PC-3 (cell line): ENCODE measurements at regions not wholly inside any gene's neighbourhood (a gene's known extent, or its start where the extent isn't known, plus 50 kb on each side); places are given as distances from the start of the nearest gene placed in this dataset.
A peak's percentile ranks its signal among the peaks of the same experiment; 100 is the strongest.
"Not testable (repeated sequence)": the region's sequence is repeated elsewhere in the genome, so short reads cannot be mapped to it uniquely, and the experiment has no call there.

Experiments
- ATAC-seq: fragments of 200-7000 bp; cut with Tn5 transposase; 2 replicates; pipeline ENCODE4 v1.9.1; 2020; ENCODE audit warnings: mild to moderate bottlenecking, moderate library complexity
- BruUV-seq: library from RNA; stranded (reverse); fragments of 400-500 nt; replicated peaks from 2 replicates; lab custom pipeline; 2021; lab: Mats Ljungman, UMichigan
- CTCF ChIA-PET: fragments of 300-600 bp; sonication (Branson Sonifier 250); formaldehyde crosslinking; loops from one replicate; lab custom pipeline; 2022; ENCODE audit warnings: antibody characterized with exemption; lab: Charles Lee
- POLR2A ChIA-PET: fragments of 300-600 bp; sonication (Branson Sonifier 250); formaldehyde crosslinking; loops from one replicate; lab custom pipeline; 2022; ENCODE audit warnings: antibody characterized with exemption; ENCODE audit not compliant: unreplicated experiment; lab: Charles Lee
- DNase-seq: peaks from one replicate; pipeline ENCODE4 v3.0.0-alpha.2; 2015
- H2AFZ ChIP-seq: fragments of 300-600 bp; sonication (generic); 2 replicates; pipeline ENCODE4 v1.6.0; 2016; ENCODE audit warnings: antibody characterized with exemption, low read length
- H3F3A ChIP-seq: fragments of 300-600 bp; sonication (generic); one replicate; pipeline ENCODE4 v1.6.0; 2017; ENCODE audit warnings: antibody characterized with exemption, low read length, control low read depth, mild to moderate bottlenecking; ENCODE audit not compliant: unreplicated experiment
- H3K27ac ChIP-seq: fragments of 300-600 bp; sonication (generic); 2 replicates; pipeline ENCODE4 v1.5.1; 2016; ENCODE audit warnings: mild to moderate bottlenecking, low read length
- H3K27me3 ChIP-seq: fragments of 300-600 bp; sonication (generic); 2 replicates; pipeline ENCODE4 v1.6.1; 2016; ENCODE audit warnings: low read length, mixed read lengths
- H3K36me3 ChIP-seq: fragments of 300-600 bp; sonication (generic); 2 replicates; pipeline ENCODE4 v1.6.1; 2016; ENCODE audit warnings: low read depth, mixed run types, low read length, mixed read lengths
- H3K4me1 ChIP-seq: fragments of 300-600 bp; sonication (generic); 2 replicates; pipeline ENCODE4 v1.5.1; 2016; ENCODE audit warnings: low read length; ENCODE audit not compliant: insufficient read depth
- H3K4me2 ChIP-seq: fragments of 300-600 bp; sonication (generic); 2 replicates; pipeline ENCODE4 v1.6.0; 2016; ENCODE audit warnings: low read length
- H3K4me3 ChIP-seq: fragments of 300-600 bp; sonication (generic); 2 replicates; pipeline ENCODE4 v1.5.1; 2016; ENCODE audit warnings: mild to moderate bottlenecking, low read length, mixed read lengths
- H3K79me2 ChIP-seq: fragments of 300-600 bp; sonication (generic); 2 replicates; pipeline ENCODE4 v1.6.1; 2017; ENCODE audit warnings: low read length, mixed read lengths
- H3K9ac ChIP-seq: fragments of 300-600 bp; sonication (generic); 2 replicates; pipeline ENCODE4 v1.6.0; 2016; ENCODE audit warnings: mild to moderate bottlenecking, low read length
- H3K9me2 ChIP-seq: fragments of 300-600 bp; sonication (generic); replicated peaks from 2 replicates; pipeline ENCODE4 v1.6.1; 2016; ENCODE audit warnings: mixed run types, low read length, mixed read lengths
- H3K9me3 ChIP-seq: fragments of 300-600 bp; sonication (generic); 2 replicates; pipeline ENCODE4 v1.6.1; 2016; ENCODE audit warnings: low read length, mixed read lengths
- H4K20me1 ChIP-seq: fragments of 300-600 bp; sonication (generic); 2 replicates; pipeline ENCODE4 v1.6.1; 2016; ENCODE audit warnings: low read length, mixed read lengths
- EZH2 ChIP-seq: fragments of 300-600 bp; sonication (generic); IDR thresholded peaks from one replicate; pipeline ENCODE4 v1.6.1; 2017; ENCODE audit warnings: antibody characterized with exemption, mild to moderate bottlenecking, low read length; ENCODE audit not compliant: unreplicated experiment
- EZH2phosphoT487 ChIP-seq: fragments of 300-600 bp; sonication (generic); IDR thresholded peaks from 2 replicates; pipeline ENCODE4 v1.6.1; 2018; ENCODE audit warnings: mild to moderate bottlenecking, antibody characterized with exemption, low read length, borderline replicate concordance
- intact Hi-C: fragments of 100-400 bp; cut with micrococcal nuclease; formaldehyde crosslinking; loops from 2 replicates; pipeline ENCODE4 v1.9.0; 2023
- TF ChIP-seq, protein P1 (sequence below): fragments of 300-600 bp; sonication (generic); conservative IDR thresholded peaks from 2 replicates; pipeline ENCODE4 v1.5.1; 2017; ENCODE audit warnings: antibody characterized with exemption, low read depth, mild to moderate bottlenecking, low read length

- no peak for DNase-seq
- no peak for TF ChIP-seq EZH2
- TF ChIP-seq, protein P1, sequence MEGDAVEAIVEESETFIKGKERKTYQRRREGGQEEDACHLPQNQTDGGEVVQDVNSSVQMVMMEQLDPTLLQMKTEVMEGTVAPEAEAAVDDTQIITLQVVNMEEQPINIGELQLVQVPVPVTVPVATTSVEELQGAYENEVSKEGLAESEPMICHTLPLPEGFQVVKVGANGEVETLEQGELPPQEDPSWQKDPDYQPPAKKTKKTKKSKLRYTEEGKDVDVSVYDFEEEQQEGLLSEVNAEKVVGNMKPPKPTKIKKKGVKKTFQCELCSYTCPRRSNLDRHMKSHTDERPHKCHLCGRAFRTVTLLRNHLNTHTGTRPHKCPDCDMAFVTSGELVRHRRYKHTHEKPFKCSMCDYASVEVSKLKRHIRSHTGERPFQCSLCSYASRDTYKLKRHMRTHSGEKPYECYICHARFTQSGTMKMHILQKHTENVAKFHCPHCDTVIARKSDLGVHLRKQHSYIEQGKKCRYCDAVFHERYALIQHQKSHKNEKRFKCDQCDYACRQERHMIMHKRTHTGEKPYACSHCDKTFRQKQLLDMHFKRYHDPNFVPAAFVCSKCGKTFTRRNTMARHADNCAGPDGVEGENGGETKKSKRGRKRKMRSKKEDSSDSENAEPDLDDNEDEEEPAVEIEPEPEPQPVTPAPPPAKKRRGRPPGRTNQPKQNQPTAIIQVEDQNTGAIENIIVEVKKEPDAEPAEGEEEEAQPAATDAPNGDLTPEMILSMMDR = no peak
- no peak for TF ChIP-seq EZH2phosphoT487
- intact Hi-C loops = no loop called here
- no TSS peak for BruUV-seq
- ChIA-PET CTCF (no interaction called here), POLR2A (no interaction called here)
- H3K9ac ChIP-seq = no peak overlapping the region
- no peaks in the 10 kb centered on the region for H3K79me2 ChIP-seq
- no peak overlapping the region for H3K4me3 ChIP-seq
- no peak overlapping the region for H2AFZ ChIP-seq
- H3K9me3 ChIP-seq = no peaks in the 10 kb centered on the region
- no peak overlapping the region for H3K27ac ChIP-seq
- H3K4me1 ChIP-seq = no peaks in the 10 kb centered on the region
- H3K4me2 ChIP-seq = no peak overlapping the region
- ATAC-seq = no peak
- H3K36me3 ChIP-seq = no peaks in the 10 kb centered on the region
- no peaks in the 10 kb centered on the region for H3K27me3 ChIP-seq
- H3K9me2 ChIP-seq = no peaks in the 10 kb centered on the region
- H4K20me1 ChIP-seq = no peaks in the 10 kb centered on the region
- no peaks in the 10 kb centered on the region for H3F3A ChIP-seq
These were observed 99.8 kb upstream of the HGF start for GRCh38 chr7:81869670-81870069.

GRCh38 chr7:81865754-81866153 lies 95.9 kb upstream of the HGF start:
- ChIA-PET CTCF (no interaction called here), POLR2A (no interaction called here)
- no peaks in the 10 kb centered on the region for H3K36me3 ChIP-seq
- no peak overlapping the region for H3K27ac ChIP-seq
- H3K9me2 ChIP-seq = no peaks in the 10 kb centered on the region
- DNase-seq (no peak), ATAC-seq (no peak)
- no peak overlapping the region for H3K4me3 ChIP-seq
- H3K4me1 ChIP-seq = no peaks in the 10 kb centered on the region
- no peaks in the 10 kb centered on the region for H3K9me3 ChIP-seq
- H3K27me3 ChIP-seq = no peaks in the 10 kb centered on the region
- H2AFZ ChIP-seq = no peak overlapping the region
- H3K4me2 ChIP-seq = no peak overlapping the region
- no peak for TF ChIP-seq EZH2
- no peak for TF ChIP-seq EZH2phosphoT487
- TF ChIP-seq, protein P1 = no peak
- BruUV-seq = no TSS peak
- H4K20me1 ChIP-seq = no peaks in the 10 kb centered on the region
- intact Hi-C loops = no loop called here
- no peaks in the 10 kb centered on the region for H3F3A ChIP-seq
- no peaks in the 10 kb centered on the region for H3K79me2 ChIP-seq
- H3K9ac ChIP-seq = no peak overlapping the region

DNA sequence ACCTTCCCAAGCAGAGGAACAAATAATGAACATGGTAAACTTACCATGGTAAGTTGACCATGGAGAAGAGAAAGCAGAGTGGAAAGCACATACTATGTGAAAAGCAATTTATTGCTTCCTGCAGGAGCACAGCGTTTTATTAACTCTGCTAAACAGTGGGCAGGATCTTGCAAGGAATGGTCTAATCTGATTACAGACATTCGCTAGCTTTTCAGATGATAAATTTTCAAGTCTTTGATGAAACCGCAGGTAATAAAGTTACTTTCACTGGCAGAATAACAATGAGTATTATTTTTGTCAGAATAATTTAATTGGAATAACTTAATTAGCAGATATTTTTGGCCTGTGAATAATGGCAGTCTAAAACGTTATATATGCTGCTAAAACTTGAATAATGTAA lies 89.6 kb upstream of the HGF start:
- H3K4me2 ChIP-seq = no peak overlapping the region
- no peaks in the 10 kb centered on the region for H3F3A ChIP-seq
- H3K4me1 ChIP-seq = no peaks in the 10 kb centered on the region
- intact Hi-C loops = no loop called here
- H3K36me3 ChIP-seq = no peaks in the 10 kb centered on the region
- peak overlapping the region; percentile 51; the same call in 1 of the 2 replicates for H3K27ac ChIP-seq
- DNase-seq = no peak
- no peaks in the 10 kb centered on the region for H3K9me3 ChIP-seq
- no peaks in the 10 kb centered on the region for H3K9me2 ChIP-seq
- H3K4me3 ChIP-seq = no peak overlapping the region
- no peaks in the 10 kb centered on the region for H3K27me3 ChIP-seq
- H3K9ac ChIP-seq = no peak overlapping the region
- H4K20me1 ChIP-seq = no peaks in the 10 kb centered on the region
- no peak overlapping the region for H2AFZ ChIP-seq
- no TSS peak for BruUV-seq
- H3K79me2 ChIP-seq = no peaks in the 10 kb centered on the region
- no peak for TF ChIP-seq EZH2
- ChIA-PET CTCF (no interaction called here), POLR2A (no interaction called here)
- ATAC-seq = no peak

DNA sequence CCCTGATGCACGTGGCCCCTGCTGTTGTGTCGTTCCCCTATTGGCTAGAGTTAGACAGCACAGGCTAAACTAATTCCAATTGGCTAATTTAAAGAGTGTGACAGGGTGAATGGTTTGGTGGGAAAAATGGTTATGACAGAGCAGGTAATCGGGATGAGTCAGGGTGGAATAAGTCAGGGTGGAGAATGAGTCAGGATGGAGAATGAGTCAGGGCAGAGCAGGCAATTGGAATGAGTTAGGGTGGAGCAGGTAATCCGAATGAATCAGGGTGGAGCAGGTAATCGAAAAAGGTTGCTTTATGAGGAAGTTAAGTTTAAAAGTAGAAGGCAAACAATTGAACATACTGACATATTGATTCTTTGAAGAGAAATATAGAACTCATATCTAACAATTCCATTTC lies 89.0 kb upstream of the HGF start:
- H3F3A ChIP-seq, H3K9me2 ChIP-seq, H3K4me2 ChIP-seq, intact Hi-C loops, H3K27me3 ChIP-seq, H3K9ac ChIP-seq, BruUV-seq, H3K79me2 ChIP-seq, H2AFZ ChIP-seq, CTCF ChIA-PET, H3K36me3 ChIP-seq, H3K4me3 ChIP-seq, H3K4me1 ChIP-seq, H3K9me3 ChIP-seq, H4K20me1 ChIP-seq, POLR2A ChIA-PET: not testable (repeated sequence)
- DNase-seq (peak; percentile 64), ATAC-seq (peak; percentile 78)
- peak overlapping the region; percentile 52 for H3K27ac ChIP-seq
